Gastroesophageal sphincter (tissue), 3 donors: ENCODE measurements at regions not wholly inside any gene's neighbourhood (a gene's known extent, or its start where the extent isn't known, plus 50 kb on each side); places are given as distances from the start of the nearest gene placed in this dataset.

Experiments used
- CTCF ChIP-seq, 4 experiments: fragments of 200-600 bp in 2 of 4; fragments of 450-650 bp in 2 of 4; sonication (generic) in 1 of 4; IDR thresholded peaks; one replicate each; pipeline ENCODE4 v1.5.1; 2017 to 2019; ENCODE audit warnings: antibody characterized with exemption in 4 of 4, mild to moderate bottlenecking in 2 of 4, moderate library complexity in 2 of 4
- EP300 ChIP-seq: sonication (generic); formaldehyde crosslinking; IDR thresholded peaks from one replicate; pipeline ENCODE4 v1.6.1; 2017; ENCODE audit warnings: antibody characterized with exemption, mild to moderate bottlenecking

GRCh38 chr2:144012304-144012703, 507.6 kb downstream of the ZEB2 start:
- TF ChIP-seq EP300 (no peak), CTCF (IDR thresholded peaks at IDR 0.05) (no peak)
